ENCODE measurements at regions not wholly inside any gene's neighbourhood (a gene's known extent, or its start where the extent isn't known, plus 50 kb on each side); places are given as distances from the start of the nearest gene placed in this dataset.

DNA sequence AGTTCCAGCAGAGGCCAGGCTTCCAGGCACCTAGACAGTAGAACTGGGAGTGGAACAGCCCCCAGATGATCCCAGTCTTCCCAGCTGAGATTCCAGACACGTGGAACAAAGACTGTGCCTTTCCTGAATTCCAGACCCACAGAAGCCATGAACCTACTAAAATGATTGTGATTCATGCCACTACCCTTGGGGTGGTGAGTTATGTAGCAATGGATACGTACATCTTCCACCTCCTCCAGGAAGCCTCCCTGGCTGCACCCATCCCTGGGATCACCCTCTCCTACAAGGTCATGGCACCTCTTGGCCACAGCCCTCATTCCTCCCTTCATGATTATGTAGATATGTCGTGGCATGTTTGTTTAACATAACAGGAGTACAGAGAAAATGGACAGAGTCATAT is 83.4 kb downstream of the NPTX2 start:
- Histone ChIP-seq H3K4me3 (no peak overlapping the region), H3K9me3 (peaks cover 8% of the 10 kb centered on the region), H3K27ac (no peak overlapping the region), H3K36me3 (no peaks in the 10 kb centered on the region), H3K4me1 (no peaks in the 10 kb centered on the region), H3K27me3 (no peaks in the 10 kb centered on the region)
- TF ChIP-seq, protein P1, sequence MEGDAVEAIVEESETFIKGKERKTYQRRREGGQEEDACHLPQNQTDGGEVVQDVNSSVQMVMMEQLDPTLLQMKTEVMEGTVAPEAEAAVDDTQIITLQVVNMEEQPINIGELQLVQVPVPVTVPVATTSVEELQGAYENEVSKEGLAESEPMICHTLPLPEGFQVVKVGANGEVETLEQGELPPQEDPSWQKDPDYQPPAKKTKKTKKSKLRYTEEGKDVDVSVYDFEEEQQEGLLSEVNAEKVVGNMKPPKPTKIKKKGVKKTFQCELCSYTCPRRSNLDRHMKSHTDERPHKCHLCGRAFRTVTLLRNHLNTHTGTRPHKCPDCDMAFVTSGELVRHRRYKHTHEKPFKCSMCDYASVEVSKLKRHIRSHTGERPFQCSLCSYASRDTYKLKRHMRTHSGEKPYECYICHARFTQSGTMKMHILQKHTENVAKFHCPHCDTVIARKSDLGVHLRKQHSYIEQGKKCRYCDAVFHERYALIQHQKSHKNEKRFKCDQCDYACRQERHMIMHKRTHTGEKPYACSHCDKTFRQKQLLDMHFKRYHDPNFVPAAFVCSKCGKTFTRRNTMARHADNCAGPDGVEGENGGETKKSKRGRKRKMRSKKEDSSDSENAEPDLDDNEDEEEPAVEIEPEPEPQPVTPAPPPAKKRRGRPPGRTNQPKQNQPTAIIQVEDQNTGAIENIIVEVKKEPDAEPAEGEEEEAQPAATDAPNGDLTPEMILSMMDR (IDR thresholded peaks at IDR 0.05), result no peak
- no peak for DNase-seq
- ATAC-seq, result no peak
- intact Hi-C loops (cut with DNase I), result no loop called here

DNA sequence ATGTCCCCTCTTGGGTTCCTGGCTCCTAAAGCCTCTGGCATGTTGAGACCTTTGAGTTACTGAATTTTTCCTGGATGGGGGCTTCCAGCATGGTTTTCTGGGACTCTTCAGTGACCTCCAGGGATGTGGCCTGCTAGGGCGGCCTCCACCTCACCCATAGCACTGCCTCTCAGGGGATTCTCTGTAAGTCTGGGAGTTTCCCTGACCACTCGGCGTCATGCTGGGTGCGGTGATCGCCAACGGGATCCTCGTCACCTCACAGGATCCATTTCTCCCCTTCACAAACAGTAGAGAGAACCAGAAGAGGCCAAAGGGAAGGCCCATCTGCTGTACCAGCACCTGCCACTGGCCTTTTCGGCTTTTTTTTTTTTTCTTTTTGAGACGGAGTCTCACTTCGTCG is 84.3 kb downstream of the NPTX2 start:
- Histone ChIP-seq H3K27ac (no peak overlapping the region), H3K27me3 (no peaks in the 10 kb centered on the region), H3K9me3 (peaks cover 4% of the 10 kb centered on the region), H3K4me3 (no peak overlapping the region), H3K4me1 (no peaks in the 10 kb centered on the region), H3K36me3 (no peaks in the 10 kb centered on the region)
- ATAC-seq (no peak), DNase-seq (no peak)
- intact Hi-C loops (cut with DNase I), result no loop called here
- TF ChIP-seq, protein P1 (IDR thresholded peaks at IDR 0.05), result no peak

DNA sequence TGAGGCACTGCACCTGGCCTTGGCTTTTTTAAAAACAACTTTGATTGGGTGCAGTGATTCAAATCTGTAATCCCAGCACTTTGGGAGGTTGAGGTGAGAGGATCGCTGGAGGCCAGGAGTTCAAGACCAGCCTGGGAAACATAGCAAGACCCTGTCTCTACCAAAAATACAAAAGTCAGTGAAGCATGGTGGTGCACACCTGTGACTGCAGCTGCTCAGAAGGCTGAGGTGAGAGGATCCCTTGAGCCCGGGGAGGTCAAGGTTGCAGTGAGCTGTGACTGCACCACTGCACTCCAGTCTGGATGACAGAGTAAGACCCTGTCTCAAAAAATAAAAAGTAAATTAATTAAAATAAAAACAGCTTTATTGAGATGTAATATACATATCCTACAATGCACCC is 84.9 kb downstream of the NPTX2 start:
- Histone ChIP-seq H3K27me3 (no peaks in the 10 kb centered on the region), H3K27ac (no peak overlapping the region), H3K36me3 (no peaks in the 10 kb centered on the region), H3K4me1 (no peaks in the 10 kb centered on the region), H3K4me3 (no peak overlapping the region), H3K9me3 (no peaks in the 10 kb centered on the region)
- DNase-seq (no peak), ATAC-seq (no peak)
- TF ChIP-seq, protein P1 (IDR thresholded peaks at IDR 0.05), result no peak
- intact Hi-C loops (cut with DNase I), result no loop called here

DNA sequence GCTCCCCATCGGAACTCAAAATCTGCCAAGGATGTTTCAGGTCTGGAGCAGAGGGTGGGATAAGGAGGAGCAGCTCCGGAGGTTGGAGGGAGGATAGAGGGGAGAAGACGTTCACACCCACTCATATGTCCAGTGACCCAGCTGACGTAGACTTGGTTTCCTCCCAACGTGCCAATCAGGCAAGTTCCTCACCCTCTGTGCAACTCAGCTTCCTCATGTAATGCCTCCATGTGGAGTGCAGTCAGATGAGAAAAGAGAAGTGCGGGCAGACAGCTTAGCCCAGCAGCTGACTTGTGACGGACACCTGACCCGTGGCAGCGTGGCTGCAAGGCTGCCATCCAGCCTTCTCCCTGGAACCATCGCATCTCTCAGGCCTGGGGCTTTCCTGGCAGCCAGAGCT is 86.8 kb downstream of the NPTX2 start:
- Histone ChIP-seq H3K27ac (no peak overlapping the region), H3K4me3 (no peak overlapping the region), H3K9me3 (no peaks in the 10 kb centered on the region), H3K36me3 (no peaks in the 10 kb centered on the region), H3K27me3 (no peaks in the 10 kb centered on the region), H3K4me1 (no peaks in the 10 kb centered on the region)
- TF ChIP-seq, protein P1 (IDR thresholded peaks at IDR 0.05), result no peak
- intact Hi-C loops (cut with DNase I), result no loop called here
- peak; percentile 36 for ATAC-seq
- DNase-seq, result no peak

DNA sequence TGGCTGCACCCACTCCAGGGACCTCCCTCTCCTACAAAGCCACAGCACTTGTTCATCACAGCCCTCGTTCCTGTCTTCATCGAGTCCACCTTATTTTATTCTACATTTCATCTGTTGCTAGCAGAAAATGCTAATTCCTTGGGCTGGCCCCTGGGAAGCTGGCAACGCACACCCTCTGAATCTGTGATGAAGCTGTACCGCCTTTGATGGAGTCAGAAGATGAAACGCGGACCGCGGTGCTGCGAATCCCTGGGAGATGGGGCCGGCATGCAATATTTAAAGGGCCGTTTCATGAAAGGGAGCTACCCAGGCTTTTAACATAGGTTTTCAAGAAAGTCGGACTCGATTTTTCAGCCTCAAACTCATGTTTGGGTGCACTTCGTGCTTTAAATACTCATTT is 88.5 kb downstream of the NPTX2 start:
- Histone ChIP-seq H3K36me3 (no peaks in the 10 kb centered on the region), H3K27ac (no peak overlapping the region), H3K9me3 (no peaks in the 10 kb centered on the region), H3K4me1 (no peaks in the 10 kb centered on the region), H3K4me3 (no peak overlapping the region), H3K27me3 (no peaks in the 10 kb centered on the region)
- intact Hi-C loops (cut with DNase I), result no loop called here
- no peak for DNase-seq
- TF ChIP-seq, protein P1 (IDR thresholded peaks at IDR 0.05), result no peak
- ATAC-seq, result no peak

DNA sequence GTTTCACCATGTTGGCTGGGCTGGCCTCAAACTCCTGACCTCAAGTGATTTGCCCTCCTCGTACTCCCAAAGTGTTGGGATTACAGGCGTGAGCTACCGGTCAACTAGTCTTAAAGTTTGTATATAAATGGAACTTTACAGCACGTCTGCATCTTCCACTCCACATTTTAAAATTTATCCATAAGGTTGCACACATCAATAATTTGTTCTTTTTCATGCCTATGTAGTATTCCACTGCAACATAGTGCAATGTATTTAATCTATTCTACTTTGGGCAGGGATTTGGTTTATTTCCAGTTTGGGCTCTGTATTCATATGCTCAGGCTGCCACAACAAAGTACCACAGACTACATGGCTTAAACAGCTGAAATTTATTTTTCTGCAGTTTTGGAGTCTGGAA is 90.0 kb downstream of the NPTX2 start:
- TF ChIP-seq, protein P1 (IDR thresholded peaks at IDR 0.05), result no peak
- no peaks in the 10 kb centered on the region for H3K36me3 ChIP-seq
- H3K4me3 ChIP-seq, result no peak overlapping the region
- no peaks in the 10 kb centered on the region for H3K9me3 ChIP-seq
- no peak for ATAC-seq
- no peak overlapping the region for H3K27ac ChIP-seq
- intact Hi-C loops (cut with DNase I), result no loop called here
- no peaks in the 10 kb centered on the region for H3K4me1 ChIP-seq
- H3K27me3 ChIP-seq, result no peaks in the 10 kb centered on the region
- DNase-seq, result no peak
